SU-DHL-6 (cell line): ENCODE measurements at regions not wholly inside any gene's neighbourhood (a gene's known extent, or its start where the extent isn't known, plus 50 kb on each side); places are given as distances from the start of the nearest gene placed in this dataset.

Experiments
- H2AFZ ChIP-seq: fragments of 200-600 bp; sonication (generic); 2 replicates; pipeline ENCODE4 v1.6.1; 2014; ENCODE audit warnings: low read depth, mild to moderate bottlenecking, moderate library complexity, mixed read lengths, antibody characterized with exemption, low read length; ENCODE audit not compliant: severe bottlenecking
- H3F3A ChIP-seq: fragments of 200-600 bp; shearing (Covaris generic); 2 replicates; pipeline ENCODE4 v1.6.0; 2016; ENCODE audit warnings: antibody characterized with exemption, mild to moderate bottlenecking; ENCODE audit not compliant: insufficient read depth
- H3K27ac ChIP-seq: fragments of 200-600 bp; sonication (generic); 2 replicates; pipeline ENCODE4 v1.5.1; 2016; ENCODE audit warnings: low read depth, mild to moderate bottlenecking, low read length, moderate library complexity, mixed read lengths
- H3K27me3 ChIP-seq: fragments of 200-600 bp; sonication (generic), shearing (Covaris generic); 2 replicates; pipeline ENCODE4 v1.6.0; 2014; ENCODE audit warnings: mild to moderate bottlenecking, low read length
- H3K36me3 ChIP-seq: fragments of 200-600 bp; sonication (generic); 2 replicates; pipeline ENCODE4 v1.6.1; 2014; ENCODE audit warnings: mild to moderate bottlenecking, low read length, mixed read lengths
- H3K4me2 ChIP-seq: fragments of 300-600, 200-600 bp; shearing (Covaris generic), sonication (generic); 2 replicates; pipeline ENCODE4 v1.6.0; 2014; ENCODE audit warnings: low read length, low read depth, mild to moderate bottlenecking; ENCODE audit not compliant: poor library complexity, severe bottlenecking
- H3K4me3 ChIP-seq: fragments of 200-600 bp; sonication (generic); 2 replicates; pipeline ENCODE4 v1.5.1; 2014; ENCODE audit warnings: antibody characterized with exemption, low read length, mild to moderate bottlenecking, mixed read lengths; ENCODE audit not compliant: insufficient read depth, poor library complexity, severe bottlenecking
- H3K79me2 ChIP-seq: fragments of 200-600 bp; sonication (generic); 2 replicates; pipeline ENCODE4 v1.6.1; 2014; ENCODE audit warnings: mild to moderate bottlenecking, low read length, moderate library complexity; ENCODE audit not compliant: insufficient read depth
- H3K9ac ChIP-seq: fragments of 200-600 bp; sonication (generic); 2 replicates; pipeline ENCODE4 v1.7.0; 2014; ENCODE audit warnings: mild to moderate bottlenecking, low read length
- H3K9me2 ChIP-seq: fragments of 200-600 bp; sonication (generic); replicated peaks from 2 replicates; pipeline ENCODE4 v1.6.1; 2014; ENCODE audit warnings: low read length; ENCODE audit not compliant: insufficient read depth
- H3K9me3 ChIP-seq: fragments of 200-600 bp; sonication (generic); 2 replicates; pipeline ENCODE4 v1.6.1; 2014; ENCODE audit warnings: low read length, mixed read lengths; ENCODE audit not compliant: insufficient read depth
- H4K20me1 ChIP-seq: fragments of 200-600 bp; sonication (generic); 2 replicates; pipeline ENCODE4 v1.6.1; 2014; ENCODE audit warnings: low read depth, mild to moderate bottlenecking, antibody characterized with exemption, low read length, moderate library complexity, mixed read lengths
- EZH2phosphoT487 ChIP-seq: fragments of 200-600 bp; sonication (generic), shearing (Covaris generic); conservative IDR thresholded peaks from 2 replicates; pipeline ENCODE4 v1.6.1; 2018; ENCODE audit warnings: mild to moderate bottlenecking, antibody characterized with exemption, low read length, moderate library complexity, mixed read lengths
- TF ChIP-seq, protein P1 (sequence below): fragments of 200-600 bp; sonication (generic); IDR thresholded peaks from one replicate; pipeline ENCODE4 v1.5.1; 2017; ENCODE audit warnings: antibody characterized with exemption, mild to moderate bottlenecking, low read length, moderate library complexity; ENCODE audit not compliant: insufficient read depth, poor library complexity, severe bottlenecking

DNA sequence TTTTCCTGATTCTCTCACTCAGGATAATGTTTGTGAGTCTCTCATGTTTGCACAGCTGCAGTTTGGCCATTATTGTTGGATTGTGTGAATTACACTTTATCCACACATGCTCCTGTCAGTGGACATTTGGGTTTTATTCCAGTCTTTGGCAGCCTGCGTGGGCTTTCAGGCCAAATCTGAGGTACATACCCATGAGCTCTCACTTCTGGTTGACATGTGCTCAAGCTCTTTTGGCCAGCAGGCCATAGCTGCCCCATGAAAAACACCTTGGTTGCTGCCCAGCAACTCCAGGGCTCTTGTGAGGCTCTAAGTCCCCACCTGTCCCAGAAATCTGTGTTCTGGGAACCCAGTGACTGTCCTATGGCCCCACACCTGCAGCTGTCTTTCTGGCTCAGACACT lies 124.5 kb upstream of the GALNT2 start:
- Histone ChIP-seq H4K20me1 (no peaks in the 10 kb centered on the region), H3F3A (no peaks in the 10 kb centered on the region), H3K27ac (no peak overlapping the region), H3K36me3 (no peaks in the 10 kb centered on the region), H3K4me3 (no peak overlapping the region), H3K27me3 (no peaks in the 10 kb centered on the region), H3K9ac (no peak overlapping the region), H2AFZ (no peak overlapping the region), H3K9me3 (no peaks in the 10 kb centered on the region), H3K9me2 (no peaks in the 10 kb centered on the region), H3K79me2 (no peaks in the 10 kb centered on the region), H3K4me2 (no peak overlapping the region)
- TF ChIP-seq EZH2phosphoT487 = no peak
- TF ChIP-seq, protein P1, sequence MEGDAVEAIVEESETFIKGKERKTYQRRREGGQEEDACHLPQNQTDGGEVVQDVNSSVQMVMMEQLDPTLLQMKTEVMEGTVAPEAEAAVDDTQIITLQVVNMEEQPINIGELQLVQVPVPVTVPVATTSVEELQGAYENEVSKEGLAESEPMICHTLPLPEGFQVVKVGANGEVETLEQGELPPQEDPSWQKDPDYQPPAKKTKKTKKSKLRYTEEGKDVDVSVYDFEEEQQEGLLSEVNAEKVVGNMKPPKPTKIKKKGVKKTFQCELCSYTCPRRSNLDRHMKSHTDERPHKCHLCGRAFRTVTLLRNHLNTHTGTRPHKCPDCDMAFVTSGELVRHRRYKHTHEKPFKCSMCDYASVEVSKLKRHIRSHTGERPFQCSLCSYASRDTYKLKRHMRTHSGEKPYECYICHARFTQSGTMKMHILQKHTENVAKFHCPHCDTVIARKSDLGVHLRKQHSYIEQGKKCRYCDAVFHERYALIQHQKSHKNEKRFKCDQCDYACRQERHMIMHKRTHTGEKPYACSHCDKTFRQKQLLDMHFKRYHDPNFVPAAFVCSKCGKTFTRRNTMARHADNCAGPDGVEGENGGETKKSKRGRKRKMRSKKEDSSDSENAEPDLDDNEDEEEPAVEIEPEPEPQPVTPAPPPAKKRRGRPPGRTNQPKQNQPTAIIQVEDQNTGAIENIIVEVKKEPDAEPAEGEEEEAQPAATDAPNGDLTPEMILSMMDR = no peak

DNA sequence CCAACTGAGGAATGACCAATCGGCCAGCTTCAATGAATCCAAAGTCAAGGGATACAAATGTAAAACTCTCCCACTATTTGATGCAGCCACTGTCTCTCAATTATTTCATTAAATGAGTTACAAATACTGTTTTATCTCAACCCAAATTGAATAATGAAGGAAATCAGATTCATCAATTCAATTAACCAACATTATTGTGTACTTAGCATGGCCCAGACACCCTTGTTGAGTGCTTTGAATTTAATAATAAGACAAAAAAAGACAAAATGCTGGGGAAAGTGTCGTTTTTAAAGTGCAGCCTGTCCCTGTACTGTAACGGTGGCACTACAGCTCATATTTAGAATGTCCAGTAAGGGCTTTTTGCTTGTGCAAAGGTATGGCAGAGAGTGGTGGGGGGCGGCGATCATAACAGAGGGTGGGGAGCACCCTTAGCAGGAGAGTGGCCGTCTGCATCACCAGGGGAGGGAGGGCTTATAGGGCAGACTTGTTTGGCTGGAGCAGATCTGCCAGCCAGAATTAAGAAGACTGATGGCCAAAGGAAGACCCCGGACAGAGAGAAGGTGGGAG lies 123.8 kb upstream of the GALNT2 start:
- no peaks in the 10 kb centered on the region for H3K27me3 ChIP-seq
- H3K36me3 ChIP-seq = no peaks in the 10 kb centered on the region
- H3K4me2 ChIP-seq = no peak overlapping the region
- H4K20me1 ChIP-seq = no peaks in the 10 kb centered on the region
- H3K9me3 ChIP-seq = no peaks in the 10 kb centered on the region
- no peaks in the 10 kb centered on the region for H3K79me2 ChIP-seq
- no peak overlapping the region for H3K27ac ChIP-seq
- no peaks in the 10 kb centered on the region for H3F3A ChIP-seq
- H3K4me3 ChIP-seq = no peak overlapping the region
- H3K9ac ChIP-seq = no peak overlapping the region
- H3K9me2 ChIP-seq = no peaks in the 10 kb centered on the region
- no peak overlapping the region for H2AFZ ChIP-seq
- TF ChIP-seq, protein P1 = no peak
- TF ChIP-seq EZH2phosphoT487 = no peak

DNA sequence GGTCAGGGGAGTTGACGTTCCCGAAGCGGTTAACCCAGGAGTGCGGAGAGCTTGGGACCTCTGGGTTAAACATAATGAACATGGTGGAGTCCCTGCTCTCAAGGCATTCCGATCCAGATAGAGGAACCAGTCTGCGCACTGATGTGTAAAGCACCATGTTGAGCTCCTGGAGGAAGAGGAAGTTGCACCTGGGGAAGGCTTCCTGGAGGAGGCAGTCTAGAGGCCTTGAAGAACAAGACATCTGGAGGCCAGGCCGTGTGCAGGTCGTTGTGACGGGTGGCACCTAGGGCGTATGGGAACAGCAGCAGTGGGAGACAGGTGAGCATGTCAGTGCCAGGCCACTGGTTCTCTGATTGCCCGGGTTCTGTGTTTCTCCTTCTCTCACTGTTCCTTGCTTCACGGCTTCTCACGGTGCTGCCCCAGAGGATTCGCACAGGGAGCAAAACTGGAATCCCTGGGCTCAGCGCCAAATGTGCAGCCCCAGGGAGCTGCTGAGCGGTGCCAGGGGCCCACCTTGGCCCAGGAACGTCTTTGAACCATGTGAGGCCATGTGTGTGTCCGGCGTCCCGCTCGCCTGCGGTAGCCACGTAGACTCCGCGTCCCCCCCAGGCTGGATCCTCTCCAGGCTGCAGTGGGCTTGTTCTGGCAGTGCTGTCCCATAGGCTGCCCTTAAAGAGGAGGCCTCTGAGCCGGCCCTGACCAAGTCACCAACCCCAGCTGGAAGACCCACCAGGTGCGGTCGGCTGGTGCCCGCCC lies 122.9 kb upstream of the GALNT2 start:
- H2AFZ ChIP-seq = no peak overlapping the region
- H3K79me2 ChIP-seq = no peaks in the 10 kb centered on the region
- H3K4me2 ChIP-seq = no peak overlapping the region
- H3K9ac ChIP-seq = no peak overlapping the region
- no peak overlapping the region for H3K27ac ChIP-seq
- no peaks in the 10 kb centered on the region for H3F3A ChIP-seq
- H4K20me1 ChIP-seq = no peaks in the 10 kb centered on the region
- TF ChIP-seq, protein P1 = no peak
- no peak for TF ChIP-seq EZH2phosphoT487
- H3K4me3 ChIP-seq = no peak overlapping the region
- H3K27me3 ChIP-seq = no peaks in the 10 kb centered on the region
- H3K36me3 ChIP-seq = no peaks in the 10 kb centered on the region
- no peaks in the 10 kb centered on the region for H3K9me3 ChIP-seq
- no peaks in the 10 kb centered on the region for H3K9me2 ChIP-seq
